HG03175 (cell line): ENCODE measurements at regions not wholly inside any gene's neighbourhood (a gene's known extent, or its start where the extent isn't known, plus 50 kb on each side); places are given as distances from the start of the nearest gene placed in this dataset.
"Not testable (repeated sequence)": the region's sequence is repeated elsewhere in the genome, so short reads cannot be mapped to it uniquely, and the experiment has no call there.

Experiments
- ATAC-seq: cut with Tn5 transposase; IDR thresholded peaks from one replicate; pipeline ENCODE4 v1.9.1; 2021; ENCODE audit warnings: mild to moderate bottlenecking, moderate library complexity; ENCODE audit not compliant: unreplicated experiment

- no peak for ATAC-seq
Measured at GRCh38 chr2:187078297-187078696, 229.3 kb upstream of the ZSWIM2 start.

- ATAC-seq = no peak
Measured at GRCh38 chr2:187075671-187076070, 226.7 kb upstream of the ZSWIM2 start.

- no peak for ATAC-seq
Measured at GRCh38 chr2:187075199-187075635, 226.2 kb upstream of the ZSWIM2 start.

DNA sequence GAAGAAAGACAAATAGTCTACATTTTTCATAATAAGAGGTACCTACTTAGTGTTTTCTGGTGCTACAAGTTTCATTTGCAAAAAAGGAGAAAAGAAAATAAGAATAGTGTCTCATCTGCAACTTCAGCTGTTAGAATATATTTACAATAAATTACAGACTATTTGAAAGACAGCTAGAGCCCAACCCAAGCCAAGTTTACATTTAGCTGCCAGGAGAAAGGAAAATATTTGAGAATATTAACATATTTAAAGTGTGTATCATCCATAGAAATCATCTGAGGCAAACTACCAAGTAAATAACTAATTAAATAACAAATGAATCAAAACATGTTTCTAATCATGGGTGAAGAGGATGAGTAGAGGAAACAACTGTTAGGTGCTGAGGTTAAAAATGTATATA lies 209.2 kb upstream of the ZSWIM2 start:
- ATAC-seq = no peak

- ATAC-seq = no peak
Measured at GRCh38 chr2:187057466-187057865, 208.5 kb upstream of the ZSWIM2 start.

DNA sequence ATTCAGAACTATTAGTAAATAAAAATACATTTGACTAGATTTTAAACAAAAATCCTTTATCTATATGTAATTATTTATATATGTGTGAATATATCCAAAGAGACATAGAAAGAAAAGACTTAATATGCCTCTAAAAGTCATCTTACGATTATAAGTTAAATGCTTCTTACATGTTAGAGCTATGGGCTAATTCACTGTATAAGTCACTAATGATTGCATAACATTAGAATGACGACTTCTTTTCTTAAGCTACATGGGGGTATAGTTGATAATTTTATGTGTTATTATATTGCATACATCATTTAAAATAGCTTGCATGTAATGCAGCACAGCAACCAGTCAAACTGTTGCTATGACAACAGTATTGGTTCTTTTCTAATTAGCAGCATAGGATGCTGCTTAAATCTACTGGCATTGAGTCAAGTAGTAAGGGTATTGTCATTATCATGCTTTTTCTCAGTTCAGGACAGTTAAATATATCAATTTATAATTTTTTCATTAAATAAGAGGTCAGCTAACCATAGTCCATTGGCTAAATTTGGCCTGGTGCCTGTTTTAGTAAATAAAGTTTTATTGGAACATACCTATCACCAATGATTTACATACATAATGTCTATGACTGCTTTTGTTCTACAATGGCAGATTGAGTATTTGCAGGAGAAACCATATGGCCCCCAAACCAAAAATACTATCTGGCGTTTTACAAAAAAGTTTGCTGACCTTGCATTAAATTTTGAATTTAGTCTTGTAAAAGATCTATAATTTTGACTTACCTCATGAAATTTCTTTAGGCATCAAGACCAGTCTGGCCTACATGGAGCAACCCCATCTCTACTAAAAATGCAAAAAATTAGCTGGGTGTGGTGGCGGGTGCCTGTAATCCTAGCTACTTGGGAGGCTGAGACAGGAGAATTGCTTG lies 207.7 kb upstream of the ZSWIM2 start:
- ATAC-seq = no peak

DNA sequence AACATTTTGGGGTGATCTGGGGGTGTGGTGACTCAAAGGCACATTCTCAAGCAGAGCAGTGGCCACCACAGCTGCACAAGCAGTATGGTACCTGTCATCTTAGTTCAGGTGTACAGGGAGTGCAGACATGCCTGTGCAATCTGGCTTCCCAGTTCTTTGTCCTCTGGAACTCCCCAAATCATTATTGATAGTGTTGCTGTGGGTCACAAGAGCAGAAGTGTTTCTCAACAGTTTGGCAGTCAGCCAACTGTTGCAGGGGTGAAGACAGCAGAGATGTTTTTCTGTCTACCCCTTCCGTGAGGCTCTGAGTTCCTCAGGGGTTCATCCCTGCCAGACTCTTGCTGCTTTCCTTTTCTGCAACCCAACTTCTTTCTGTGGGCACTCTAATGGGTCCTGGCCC lies 206.5 kb upstream of the ZSWIM2 start:
- ATAC-seq = no peak

- ATAC-seq = peak; percentile 40
Measured at GRCh38 chr2:187054501-187055319, 205.7 kb upstream of the ZSWIM2 start.

DNA sequence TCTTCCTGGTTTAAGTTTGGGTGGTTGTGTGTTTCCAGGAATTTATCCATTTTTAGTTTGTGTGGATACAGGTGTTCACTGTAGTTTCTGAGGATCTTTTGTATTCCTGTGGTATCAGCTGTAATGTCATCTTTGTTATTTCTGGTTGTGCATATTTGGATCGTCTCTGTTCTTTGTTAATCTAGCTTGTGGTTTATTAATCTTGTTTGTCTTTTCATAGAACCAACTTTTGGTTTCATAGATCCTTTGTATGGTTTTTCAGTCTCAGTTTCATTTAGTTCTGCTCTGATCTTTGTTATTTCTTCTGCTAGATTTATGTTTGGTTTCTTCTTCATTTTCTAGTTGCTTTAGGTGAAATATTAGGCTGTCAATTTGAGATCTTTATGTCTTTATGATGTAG lies 202.4 kb upstream of the ZSWIM2 start:
- ATAC-seq = peak; percentile 90

DNA sequence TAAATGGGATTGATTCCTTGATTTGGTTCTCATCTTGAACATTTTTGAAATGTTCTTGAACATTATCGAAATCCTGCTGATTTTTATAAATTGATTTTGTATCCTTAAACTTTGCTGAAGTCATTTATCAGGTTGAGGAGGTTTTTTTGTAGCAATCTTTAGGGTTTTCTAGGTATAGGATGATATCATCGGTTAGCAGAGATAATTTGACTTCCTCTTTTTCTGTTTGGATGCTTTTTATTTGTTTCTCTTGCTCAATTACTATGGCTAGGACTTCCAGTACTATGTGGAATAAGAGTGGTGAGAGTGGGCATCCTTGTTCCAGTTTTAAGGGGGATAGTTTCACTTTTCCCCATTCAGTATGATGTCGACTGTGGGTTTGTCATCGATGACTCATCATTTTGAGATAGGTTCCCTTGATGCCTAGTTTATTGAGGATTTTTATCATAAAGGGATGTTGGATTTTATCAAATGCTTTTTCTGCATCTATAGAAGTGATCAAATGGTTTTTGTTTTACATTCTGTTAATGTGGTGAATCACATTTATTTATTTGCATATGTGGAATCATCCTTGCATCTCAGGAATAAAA lies 201.5 kb upstream of the ZSWIM2 start:
- ATAC-seq = no peak

- ATAC-seq = no peak
Measured at GRCh38 chr2:187037310-187037709, 188.3 kb upstream of the ZSWIM2 start.

GRCh38 chr2:187034434-187034833 lies 185.5 kb upstream of the ZSWIM2 start:
- no peak for ATAC-seq

- no peak for ATAC-seq
Measured at GRCh38 chr2:187024739-187025138, 175.8 kb upstream of the ZSWIM2 start.

GRCh38 chr2:187023996-187024395 lies 175.0 kb upstream of the ZSWIM2 start:
- ATAC-seq = not testable (repeated sequence)

DNA sequence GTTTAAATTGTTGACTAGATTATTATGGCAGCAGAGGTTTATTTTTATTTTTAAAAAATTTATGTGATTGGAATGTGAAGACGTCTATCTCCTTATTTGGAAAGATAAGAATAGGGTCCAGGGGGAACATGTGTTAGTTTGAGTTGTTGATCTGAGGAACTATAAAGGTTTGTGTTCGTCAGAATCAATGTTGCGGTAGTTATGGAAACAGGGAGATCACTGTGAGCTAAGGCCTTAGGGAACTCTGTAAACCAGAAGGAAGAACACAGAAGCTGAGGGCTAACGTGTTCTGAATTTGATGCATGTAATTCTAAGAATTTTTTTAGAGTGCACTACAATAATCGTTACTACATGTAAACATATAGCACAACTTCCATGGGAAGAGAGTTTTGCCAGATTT lies 168.5 kb upstream of the ZSWIM2 start:
- no peak for ATAC-seq

DNA sequence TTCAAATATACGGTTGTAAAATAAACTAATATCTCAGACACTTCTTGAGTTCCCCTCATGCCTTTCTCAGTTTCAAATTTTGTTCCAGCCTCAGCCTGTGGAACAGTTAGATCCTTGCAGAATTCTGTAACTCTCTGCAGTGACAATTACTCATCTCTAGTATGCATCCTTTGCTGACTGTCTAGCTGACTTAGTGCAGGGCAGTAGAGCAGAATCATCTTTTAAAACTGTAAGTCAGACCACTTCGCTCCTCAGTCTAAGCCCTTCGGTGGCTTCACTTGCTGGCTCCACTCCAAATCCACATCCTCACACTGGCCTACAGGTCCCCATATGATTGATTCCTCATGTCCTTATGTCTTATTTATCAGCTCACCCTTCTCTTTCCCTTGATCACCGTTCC lies 164.1 kb upstream of the ZSWIM2 start:
- no peak for ATAC-seq

- ATAC-seq = no peak
Measured at GRCh38 chr2:187011206-187011832, 162.3 kb upstream of the ZSWIM2 start.

- ATAC-seq = no peak
Measured at GRCh38 chr2:187009483-187010239, 160.7 kb upstream of the ZSWIM2 start.

DNA sequence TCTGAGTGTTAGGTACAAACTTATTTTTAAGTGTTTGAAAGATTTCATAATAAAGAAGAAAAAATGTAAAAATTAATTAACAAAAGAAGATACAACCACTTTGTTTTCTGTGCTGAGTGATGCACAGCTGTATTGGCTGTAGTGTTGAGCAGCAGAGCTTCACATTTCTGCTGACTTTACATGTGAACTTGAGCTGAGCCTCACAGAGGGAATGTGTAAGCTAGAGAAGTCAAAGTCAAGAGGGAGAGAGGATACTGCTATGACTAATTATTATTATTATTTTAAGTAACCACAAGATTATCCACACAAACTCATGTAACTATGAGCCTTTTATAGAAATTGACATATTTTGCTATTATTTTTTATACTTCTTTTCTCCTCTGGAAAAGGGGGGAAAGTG lies 159.1 kb upstream of the ZSWIM2 start:
- no peak for ATAC-seq

DNA sequence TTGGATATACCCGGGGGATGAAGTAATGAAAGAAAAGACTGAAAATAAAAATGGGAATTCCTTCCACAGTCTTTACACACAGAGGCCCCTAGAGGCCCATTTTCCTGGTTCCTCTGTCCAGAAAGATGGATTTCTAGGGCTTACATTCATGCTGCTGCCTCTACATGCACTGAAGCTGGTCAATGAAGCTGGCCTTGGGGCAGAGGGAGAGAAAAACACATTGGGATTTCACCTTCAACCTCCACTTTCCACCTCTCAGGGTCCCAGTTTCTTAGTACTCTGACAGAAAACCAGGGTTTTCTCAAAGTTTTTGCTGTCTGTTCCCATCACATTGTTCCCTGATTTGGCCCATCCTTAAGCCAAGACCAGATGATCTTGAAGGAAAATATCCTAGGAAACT lies 154.6 kb upstream of the ZSWIM2 start:
- no peak for ATAC-seq
